CD4-positive, alpha-beta T cell treated with Interleukin-1 beta for 1 hour (primary cell): ENCODE measurements at regions not wholly inside any gene's neighbourhood (a gene's known extent, or its start where the extent isn't known, plus 50 kb on each side); places are given as distances from the start of the nearest gene placed in this dataset.
"Not testable (repeated sequence)": the region's sequence is repeated elsewhere in the genome, so short reads cannot be mapped to it uniquely, and the experiment has no call there.

Source experiments
- DNase-seq, 2 donors: peaks; one replicate each; pipeline ENCODE4 v3.0.0-alpha.2; 2020 to 2022

GRCh38 chr10:64089648-64090047 is 568.4 kb downstream of the REEP3 start:
- DNase-seq, result no peak

- no peak for DNase-seq
Observed at GRCh38 chr10:64090865-64091264, 569.7 kb downstream of the REEP3 start.

DNA sequence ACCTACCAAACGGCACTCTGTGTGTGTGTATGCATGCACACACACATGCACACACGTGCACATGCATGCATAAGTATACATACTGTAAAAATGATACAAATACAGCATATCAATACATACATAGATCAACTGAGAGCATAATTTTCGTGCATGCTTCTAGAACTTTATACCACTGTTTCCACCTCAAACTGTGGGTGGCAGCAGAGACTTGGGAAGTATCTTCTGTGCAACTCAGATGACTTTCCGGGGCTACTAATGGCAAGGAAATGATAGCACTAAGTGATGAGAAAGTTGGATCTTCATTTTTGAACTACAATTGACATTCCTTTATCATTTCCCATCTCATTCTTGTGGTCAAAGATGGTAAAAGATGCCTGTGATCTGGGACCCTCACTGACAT is 570.7 kb downstream of the REEP3 start:
- no peak for DNase-seq

GRCh38 chr10:64093304-64093703 is 572.1 kb downstream of the REEP3 start:
- DNase-seq, result no peak

DNA sequence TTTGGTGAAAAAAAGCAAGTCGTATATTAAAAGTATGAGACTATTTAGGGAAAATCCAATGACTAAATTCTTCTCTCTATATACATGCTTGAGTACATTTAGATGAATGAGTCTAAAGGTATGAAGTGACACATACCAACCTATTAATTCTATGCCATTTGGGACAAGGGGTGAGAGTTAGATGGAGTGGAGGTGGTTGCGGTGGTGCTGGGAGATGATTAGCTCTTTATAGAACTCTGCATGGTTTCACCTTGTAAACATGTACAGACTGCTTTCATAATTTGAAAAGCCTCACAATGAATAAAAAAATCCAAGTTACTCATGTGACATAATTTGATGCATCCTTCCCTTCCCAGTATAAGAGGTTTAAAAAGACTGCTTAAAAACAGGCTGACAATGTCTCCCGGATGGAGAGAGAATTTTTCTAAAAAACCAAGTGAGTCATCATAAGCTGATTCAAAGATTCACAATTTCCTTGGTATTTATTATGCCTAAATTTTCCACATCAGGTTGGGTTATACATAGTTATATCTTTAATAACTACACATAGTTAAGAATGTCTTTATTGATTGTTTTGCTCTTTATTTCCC is 572.8 kb downstream of the REEP3 start:
- no peak for DNase-seq

- no peak for DNase-seq
Observed at GRCh38 chr10:64096941-64097340, 575.7 kb downstream of the REEP3 start.

DNA sequence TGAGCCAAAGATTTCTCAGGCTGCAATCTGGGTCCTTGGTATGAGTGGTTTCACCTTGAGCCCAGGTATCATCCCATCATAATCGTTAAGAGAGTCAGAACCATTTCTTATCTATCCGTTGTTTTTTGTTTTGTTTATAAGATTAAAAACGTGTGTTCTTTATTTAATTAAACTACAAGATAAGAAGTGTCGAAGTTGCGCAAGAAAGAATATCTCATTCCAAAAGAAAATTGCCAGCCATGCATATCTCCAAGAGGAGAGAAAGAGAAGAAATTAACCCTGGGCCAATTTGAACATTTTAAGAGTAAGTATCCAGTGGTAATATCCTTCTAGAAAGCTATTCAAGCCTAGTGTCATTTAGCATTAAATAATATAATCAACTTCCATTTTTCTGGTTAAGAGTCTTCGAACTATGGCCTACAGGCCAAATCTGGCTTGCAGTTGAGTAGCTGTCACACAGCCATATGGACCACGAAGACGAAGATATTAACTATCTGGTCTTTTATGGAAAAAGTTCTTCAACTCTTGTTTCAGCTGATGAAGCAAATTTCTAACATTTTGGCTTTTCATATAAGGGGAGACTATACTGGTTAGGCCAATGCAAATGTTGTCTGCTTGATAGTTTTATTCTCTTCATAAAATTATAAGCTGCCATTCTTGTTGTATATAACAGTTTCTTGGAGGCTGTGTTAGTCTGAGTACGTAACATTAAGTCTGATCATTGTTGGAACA is 576.4 kb downstream of the REEP3 start:
- no peak for DNase-seq

DNA sequence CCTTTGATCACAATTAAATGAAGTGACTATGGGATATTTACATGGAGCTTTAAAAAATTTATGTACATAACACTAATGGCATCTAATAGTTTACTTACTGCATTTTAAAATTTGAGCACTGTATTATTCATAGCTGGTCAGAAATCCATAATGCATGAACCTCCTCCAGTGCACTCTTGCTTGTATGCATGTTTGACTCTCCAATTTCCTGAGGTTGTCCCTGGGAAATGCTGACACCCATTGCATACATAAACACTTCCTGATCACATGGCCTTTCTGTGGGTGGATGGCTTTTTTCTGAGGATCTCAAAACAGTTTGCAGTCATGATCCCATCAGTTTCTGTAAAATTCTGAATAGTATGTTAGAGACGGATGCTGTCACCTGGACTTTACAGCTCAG is 577.8 kb downstream of the REEP3 start:
- no peak for DNase-seq

DNA sequence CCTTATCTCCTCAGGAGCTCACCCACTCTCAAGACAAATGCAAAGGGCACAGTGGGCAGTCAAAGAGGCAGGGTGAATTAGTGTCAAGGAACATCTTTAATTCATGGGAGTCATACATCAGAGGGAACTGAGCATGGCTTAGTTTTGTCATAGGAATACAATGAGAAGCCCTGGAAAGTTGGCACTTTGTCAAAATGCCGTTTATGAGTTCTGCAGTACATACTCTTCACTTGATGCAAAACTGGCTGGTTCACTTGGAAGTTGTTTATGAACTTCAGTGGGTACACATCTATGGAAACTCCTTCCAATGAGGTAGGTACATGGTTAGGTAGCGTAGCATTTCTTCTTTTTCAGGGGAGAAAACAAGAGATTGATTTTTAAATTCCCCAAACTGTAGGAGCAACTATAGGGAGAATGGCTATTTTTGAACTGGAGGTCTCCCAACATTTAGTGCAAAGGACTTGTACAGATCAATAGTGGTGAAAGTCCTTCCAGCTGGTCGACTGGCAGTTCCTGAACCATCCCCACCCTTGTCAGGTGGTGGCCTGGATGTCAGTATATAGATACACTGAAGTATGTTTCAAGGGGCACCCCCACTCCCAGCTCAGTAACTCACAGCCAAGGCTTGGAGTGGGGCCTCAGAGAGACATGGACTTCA is 580.5 kb downstream of the REEP3 start:
- no peak for DNase-seq

DNA sequence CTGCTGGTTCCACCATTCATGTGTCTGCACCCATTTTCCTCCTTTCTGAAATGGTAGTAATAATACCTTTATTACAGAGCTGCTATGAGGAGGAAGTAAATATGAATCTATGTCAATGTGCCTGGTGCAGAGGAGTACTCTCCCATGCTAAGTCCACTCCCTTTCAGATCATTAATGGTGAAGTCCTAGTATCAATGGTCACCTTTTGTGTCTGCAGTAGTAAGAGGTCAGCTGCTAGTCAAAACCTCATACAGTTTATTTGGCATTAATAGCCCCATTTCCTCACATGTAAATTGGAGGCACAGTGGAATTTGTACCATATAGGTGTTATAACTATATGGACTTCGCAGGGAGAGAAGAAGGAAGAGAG is 581.0 kb downstream of the REEP3 start:
- no peak for DNase-seq

DNA sequence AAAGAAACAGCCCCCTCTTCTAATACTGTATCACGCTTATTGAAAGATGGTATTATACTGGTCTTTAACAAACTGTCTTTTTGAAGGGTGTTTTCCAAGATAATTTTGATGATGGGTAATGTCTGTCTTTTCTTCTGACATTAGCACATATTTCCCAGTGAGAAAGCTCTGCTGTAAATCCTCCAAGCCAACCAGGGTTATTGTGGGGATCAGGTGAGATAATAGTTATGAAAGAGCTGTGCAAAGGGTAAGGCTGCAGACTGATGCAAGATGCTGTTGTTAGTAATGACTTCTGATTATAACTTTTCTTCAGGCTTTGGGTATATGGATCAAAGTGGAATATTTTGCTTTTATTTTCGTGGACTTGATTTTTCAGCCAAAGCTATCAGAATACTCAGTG is 581.7 kb downstream of the REEP3 start:
- DNase-seq, result no peak

DNA sequence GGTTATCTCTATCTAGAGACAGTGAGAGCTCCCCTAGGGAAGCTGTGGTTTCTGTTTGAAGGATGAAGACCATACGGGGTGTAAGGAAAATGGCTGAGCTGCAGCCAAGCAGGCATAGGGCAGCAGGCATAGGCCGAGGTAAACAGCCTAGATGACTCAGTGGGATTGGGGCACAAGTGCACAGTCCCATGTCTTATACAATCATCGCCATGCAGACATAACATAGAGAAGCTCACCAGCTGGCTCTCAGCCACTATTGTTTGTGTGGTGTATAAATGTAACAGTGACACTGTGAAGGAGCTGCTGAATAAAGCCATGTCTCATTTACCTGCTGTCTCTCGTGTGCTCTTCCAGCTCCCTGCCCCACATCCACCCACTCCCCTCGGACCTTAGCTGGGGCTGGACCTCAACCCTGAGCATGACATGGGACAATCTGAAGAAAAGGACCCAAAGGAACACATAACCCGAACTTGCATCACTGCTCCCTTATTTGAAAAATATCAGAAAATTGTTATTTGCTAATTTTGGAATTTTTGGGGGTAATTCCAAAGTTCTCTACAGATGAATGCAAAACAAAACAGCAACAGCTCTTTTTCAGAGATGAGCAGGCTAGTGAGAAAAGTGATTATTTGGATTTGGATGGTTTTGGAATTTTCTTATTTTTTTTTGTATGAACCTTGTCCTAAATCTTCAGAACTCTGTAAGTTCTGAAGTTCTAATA is 582.7 kb downstream of the REEP3 start:
- DNase-seq, result no peak

- DNase-seq, result no peak
Observed at GRCh38 chr10:64109926-64110495, 588.8 kb downstream of the REEP3 start.

DNA sequence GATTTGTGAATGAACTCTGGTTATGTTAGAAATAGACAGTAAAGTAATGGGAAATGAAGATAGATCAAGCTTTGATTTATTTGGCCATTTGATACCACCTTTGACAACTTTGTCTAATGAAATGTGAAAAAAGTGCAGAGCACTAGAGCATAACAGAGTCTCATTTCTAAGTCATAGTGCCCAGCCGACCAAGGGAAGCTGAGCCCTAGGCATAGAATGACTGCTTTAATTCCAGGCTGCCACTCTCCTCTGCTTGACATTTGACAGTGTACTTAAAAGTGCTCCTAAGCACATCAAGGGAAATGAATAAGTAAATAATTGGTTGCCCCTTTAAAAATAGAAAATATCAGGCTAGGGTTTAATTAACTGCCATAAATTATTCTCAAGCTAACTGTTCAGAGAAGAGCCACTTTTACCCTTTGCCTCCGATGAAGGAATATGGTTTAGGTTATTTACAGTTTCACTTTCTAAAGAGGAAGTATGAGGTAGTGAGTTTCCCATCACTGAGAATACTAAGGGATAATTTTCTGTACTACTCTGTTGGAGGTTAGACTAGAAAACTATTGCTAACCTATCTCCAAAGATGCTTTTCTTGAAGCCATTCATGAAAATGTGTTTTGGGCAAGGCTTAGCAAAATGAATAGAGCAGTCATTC is 591.6 kb downstream of the REEP3 start:
- no peak for DNase-seq

GRCh38 chr10:64113375-64113774 is 592.2 kb downstream of the REEP3 start:
- DNase-seq, result no peak

DNA sequence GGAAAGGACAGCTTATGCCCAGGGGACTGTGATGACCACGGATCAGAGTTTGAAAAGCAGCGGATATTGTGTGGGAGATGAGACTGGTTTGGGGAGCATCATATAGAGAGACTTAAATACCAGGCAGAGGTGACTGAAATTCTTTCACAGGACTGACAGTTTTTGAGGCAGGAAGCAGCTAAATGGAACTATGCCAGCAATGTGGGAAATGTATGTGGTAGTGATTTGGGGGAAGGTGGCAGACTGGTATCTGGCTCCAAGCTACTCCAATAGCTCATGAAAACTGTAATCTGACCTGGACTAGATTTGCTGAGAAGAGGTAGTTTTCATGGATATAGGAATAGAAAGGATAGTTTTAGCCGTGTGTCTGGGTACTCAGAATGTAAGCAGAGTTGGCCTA is 592.6 kb downstream of the REEP3 start:
- no peak for DNase-seq

- DNase-seq, result no peak
Observed at GRCh38 chr10:64115471-64115870, 594.3 kb downstream of the REEP3 start.

- no peak for DNase-seq
Observed at GRCh38 chr10:64115908-64116643, 594.9 kb downstream of the REEP3 start.

- no peak for DNase-seq
Observed at GRCh38 chr10:64116707-64117106, 595.5 kb downstream of the REEP3 start.

DNA sequence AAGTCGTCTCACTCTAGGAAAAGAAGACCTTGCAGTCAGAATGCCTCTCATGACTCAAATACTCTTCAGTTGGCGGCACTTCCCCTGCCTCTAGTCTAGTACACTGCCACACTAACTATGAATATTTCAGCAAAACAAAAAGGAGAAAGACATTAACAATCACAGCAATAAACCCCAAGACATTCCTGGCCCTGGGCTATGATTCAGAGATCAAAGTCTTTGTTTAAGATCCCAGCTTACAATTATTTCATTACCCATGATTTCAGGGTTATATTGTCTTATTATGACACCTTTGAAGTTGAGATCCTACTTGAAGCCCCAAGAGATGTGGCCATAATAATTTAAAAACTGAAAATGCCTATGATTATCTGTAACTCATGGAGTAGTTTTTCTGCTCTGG is 597.5 kb downstream of the REEP3 start:
- no peak for DNase-seq

DNA sequence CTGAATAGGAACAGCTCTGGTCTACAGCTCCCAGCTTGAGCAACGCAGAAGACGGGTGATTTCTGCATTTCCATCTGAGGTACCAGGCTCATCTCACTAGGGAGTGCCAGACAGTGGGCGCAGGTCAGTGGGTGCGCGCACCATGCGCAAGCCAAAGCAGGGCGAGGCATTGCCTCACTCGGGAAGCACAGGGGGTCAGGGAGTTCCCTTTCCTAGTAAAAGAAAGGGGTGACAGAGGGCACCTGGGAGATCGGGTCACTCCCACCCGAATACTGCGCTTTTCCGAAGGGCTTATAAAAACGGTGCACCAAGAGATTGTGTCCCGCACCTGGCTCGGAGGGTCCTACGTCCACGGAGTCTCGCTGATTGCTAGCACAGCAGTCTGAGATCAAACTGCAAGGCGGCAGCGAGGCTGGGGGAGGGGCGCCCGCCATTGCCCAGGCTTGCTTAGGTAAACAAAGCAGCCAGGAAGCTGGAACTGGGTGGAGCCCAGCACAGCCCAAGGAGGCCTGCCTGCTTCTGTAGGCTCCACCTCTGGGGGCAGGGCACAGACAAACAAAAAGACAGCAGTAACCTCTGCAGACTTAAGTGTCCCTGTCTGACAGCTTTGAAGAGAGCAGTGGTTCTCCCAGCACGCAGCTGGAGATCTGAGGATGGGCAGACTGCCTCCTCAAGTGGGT is 599.2 kb downstream of the REEP3 start:
- not testable (repeated sequence) for DNase-seq

DNA sequence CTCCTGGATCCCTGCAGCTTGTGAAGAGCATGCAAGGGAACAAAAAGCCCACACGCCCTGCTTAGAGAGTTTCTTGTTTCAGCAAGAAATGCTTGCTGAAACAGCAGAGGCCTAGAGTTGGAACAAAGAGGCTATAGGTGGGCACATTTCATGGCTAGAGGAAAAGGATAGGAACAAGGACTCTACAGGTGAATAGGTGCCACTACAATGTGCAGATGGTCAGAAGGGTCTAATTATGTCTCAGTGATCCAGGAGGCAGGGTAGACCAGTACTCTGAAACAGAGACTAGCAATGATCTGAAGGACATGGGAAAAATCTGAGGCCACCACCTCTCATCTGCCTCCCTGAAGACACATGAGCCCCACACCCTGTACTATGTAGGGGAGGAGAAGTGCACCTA is 609.0 kb downstream of the REEP3 start:
- no peak for DNase-seq
